GF-D8 (cell line): ENCODE measurements at regions not wholly inside any gene's neighbourhood (a gene's known extent, or its start where the extent isn't known, plus 50 kb on each side); places are given as distances from the start of the nearest gene placed in this dataset.
"Not testable (repeated sequence)": the region's sequence is repeated elsewhere in the genome, so short reads cannot be mapped to it uniquely, and the experiment has no call there.

Source experiments
- DNase-seq: peaks from one replicate; lab custom pipeline; 2025; lab: John Stamatoyannopoulos, UW

- DNase-seq: no peak
Measured at GRCh38 chr6:16040628-16040974, 88.3 kb upstream of the MYLIP start.

DNA sequence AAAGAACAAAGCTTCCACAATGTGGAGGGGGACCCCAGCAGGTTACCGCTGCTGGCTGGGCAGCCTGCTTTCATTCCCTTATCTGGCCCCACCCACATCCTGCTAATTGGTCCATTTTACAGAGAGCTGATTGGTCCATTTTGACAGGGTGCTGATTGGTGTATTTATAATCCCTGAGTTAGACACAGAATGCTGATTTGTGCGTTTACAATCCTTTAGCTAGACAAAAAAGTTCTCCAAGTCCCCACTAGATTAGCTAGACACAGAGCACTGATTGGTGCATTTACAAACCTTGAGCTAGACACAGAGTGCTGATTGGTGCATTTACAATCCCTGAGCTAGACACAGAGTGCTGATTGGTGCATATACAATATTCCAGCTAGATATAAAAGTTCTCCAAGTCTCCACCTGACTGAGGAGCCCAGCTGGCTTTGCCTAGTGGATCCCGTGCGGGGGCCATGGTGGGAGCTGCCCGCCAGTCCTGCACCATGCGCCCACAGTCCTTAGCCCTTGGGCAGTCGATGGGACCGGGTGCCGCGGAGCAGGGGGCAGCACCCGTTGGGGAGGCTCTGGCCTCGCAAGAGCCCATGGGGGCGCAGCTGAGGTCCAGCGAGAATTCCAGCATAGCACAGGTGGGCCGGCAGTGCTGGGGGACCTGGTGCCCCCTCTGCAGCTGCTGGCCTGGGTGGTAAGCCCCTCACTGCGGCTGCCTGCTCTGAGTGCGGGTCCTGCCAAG is 88.8 kb upstream of the MYLIP start:
- not testable (repeated sequence) for DNase-seq

DNA sequence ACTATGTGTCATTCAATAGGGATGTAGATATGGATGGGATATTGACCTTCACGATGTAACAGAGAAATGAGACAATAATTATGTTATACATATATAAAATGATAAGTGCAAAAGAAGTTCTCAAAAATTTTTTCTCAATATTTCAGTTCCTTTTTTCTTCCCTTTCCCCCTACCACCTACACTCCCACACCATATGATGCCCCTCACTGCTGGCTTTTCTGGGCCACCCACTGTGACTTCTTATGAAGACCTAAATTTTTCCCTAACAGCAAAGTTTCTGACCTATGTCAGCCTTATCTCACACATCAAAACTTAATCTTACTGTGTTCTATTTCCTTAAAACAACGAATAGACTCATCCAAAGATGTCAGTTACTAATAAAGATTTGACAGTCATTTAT is 89.9 kb upstream of the MYLIP start:
- DNase-seq: no peak

- no peak for DNase-seq
Measured at GRCh38 chr6:16035488-16036080, 93.3 kb upstream of the MYLIP start.

- DNase-seq: no peak
Measured at GRCh38 chr6:16033214-16033613, 95.7 kb upstream of the MYLIP start.

DNA sequence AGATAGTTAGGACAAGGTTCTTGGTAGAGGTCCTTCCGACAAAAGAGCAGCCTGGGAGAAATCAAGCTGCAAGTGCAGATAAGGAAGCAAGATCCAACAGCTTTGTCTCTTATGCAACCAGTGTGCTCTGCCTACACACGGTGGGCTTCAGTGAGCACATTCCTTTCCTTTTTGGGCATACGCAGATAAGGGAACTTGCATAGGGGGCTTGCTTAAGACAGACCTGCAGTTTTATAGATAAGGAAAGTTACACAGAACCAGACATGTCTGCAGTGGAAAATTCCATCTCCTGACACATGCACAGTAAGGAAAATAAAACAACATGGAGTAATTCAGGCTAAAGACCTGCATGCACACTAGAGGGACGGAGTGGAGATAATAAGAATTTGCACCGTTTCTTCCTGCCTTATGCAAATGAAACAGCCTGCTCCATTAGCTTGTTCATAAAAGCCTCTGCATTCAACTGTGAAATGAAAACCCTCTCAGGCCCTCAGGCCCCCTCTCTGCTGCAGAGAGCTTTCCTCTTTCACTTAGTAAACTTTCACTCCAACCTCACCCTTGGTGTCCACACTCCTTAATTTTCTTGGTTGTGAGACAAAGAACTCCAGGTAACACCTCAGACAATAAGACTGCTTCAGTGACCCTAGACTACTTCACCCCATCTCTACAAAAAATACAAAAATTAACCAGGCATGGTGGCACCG is 97.5 kb upstream of the MYLIP start:
- DNase-seq: peak; percentile 77

DNA sequence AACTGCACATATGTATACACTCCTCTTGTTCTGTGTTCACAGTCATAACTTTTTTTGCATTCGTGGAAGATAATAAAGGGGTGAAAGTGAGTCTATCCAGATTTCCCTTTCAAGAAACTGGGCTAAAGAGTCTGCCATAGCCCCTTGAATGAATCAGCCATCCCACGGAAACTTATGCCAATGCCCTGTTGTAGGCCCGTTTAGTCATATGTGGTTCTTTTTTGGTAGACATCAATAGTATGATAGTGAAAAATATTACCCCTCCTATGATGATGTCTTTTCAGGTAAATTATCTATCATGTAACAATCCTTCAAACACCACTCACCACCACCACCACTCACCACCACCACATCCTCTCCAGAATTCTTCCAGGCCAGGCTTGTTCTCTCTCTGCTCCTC is 99.9 kb upstream of the MYLIP start:
- no peak for DNase-seq

- no peak for DNase-seq
Measured at GRCh38 chr6:16020259-16020658, 108.6 kb upstream of the MYLIP start.

DNA sequence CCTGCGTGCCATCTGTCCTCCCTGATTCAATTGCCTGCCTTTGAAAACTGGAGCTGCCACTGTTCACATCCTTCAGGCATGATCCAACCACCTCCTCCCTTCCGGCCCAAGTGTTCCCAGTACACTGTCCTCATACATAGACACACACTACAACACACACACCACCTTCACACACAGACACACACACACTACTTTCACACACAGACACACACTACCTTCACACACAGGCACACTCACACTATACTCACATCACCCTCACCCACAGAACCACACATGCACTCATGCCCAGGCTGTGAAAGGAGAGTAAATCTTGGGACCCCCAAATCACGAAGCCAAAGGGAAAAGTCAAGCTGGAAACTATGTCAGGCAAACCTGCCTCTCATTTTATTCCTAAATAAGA is 109.4 kb upstream of the MYLIP start:
- no peak for DNase-seq

DNA sequence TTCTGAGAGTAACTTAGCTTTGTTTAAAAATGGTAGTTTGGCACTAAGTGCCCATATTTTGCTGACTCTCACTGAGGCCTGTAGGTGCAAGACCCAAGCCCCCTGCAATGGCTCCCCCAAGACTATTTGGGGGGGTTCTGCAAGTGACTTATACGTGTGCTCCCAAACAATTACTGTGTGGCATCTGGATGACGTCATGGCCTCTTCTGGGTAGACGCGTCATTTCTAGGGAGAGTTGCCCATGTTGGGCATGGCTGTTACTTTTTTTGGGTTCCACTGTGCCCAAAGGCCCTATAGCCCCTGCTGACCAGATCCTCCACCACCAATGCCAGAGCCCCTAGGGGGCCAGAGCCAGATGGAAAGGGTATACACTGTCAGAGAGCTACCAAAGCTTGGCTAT is 110.3 kb upstream of the MYLIP start:
- no peak for DNase-seq

DNA sequence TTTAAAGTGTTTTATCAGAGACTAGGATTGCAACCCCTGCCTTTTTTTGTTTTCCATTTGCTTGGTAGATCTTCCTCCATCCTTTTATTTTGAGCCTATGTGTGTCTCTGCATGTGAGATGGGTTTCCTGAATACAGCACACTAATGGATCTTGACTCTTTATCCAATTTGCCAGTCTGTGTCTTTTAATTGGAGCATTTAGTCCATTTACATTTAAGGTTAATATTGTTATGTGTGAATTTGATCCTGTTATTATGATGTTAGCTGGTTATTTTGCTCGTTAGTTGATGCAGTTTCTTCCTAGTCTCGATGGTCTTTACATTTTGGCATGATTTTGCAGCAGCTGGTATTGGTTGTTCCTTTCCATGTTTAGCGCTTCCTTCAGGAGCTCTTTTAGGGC is 114.6 kb upstream of the MYLIP start:
- not testable (repeated sequence) for DNase-seq

DNA sequence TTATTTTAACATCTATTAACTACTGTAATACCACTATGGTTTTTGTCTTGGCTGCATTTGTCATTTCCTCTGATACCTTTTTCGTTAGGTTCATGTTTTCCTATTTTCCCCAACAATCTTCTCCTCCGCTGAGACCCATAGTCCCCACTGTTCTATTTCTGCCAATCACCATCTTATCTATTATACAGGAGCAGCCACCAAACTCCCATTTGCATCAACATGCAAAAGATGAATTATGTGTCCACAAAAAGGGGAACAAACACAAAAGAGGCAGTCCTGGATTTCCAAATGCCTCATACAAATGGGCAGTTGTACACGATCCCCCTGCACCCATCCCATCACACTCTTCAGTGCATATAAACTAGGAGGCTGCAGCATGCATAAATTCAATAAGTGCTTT is 121.7 kb upstream of the MYLIP start:
- no peak for DNase-seq

- no peak for DNase-seq
Measured at GRCh38 chr6:16006681-16007080, 122.2 kb upstream of the MYLIP start.

- DNase-seq: no peak
Measured at GRCh38 chr6:16004934-16005679, 123.8 kb upstream of the MYLIP start.

- DNase-seq: no peak
Measured at GRCh38 chr6:16003197-16003491, 125.7 kb upstream of the MYLIP start.

- DNase-seq: no peak
Measured at GRCh38 chr6:16002332-16003196, 126.3 kb upstream of the MYLIP start.

DNA sequence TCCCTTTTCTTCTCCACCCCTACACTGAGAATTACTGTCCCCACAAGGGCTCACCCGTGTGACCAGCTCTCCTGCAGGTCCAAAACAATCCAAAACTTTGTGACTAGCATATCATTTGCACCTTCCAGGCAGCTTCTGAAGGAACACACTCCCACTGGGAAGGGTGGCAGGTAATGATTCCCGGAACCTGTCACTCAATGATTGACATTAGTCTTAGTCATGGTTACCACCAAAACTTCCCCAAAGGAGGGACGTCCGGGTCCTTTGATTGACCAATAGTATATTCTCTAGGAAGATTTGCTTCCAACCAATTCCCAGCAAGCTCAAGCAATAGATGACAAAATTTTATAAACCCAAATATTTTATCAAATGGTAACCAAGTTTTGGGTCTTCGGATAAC is 127.7 kb upstream of the MYLIP start:
- no peak for DNase-seq

GRCh38 chr6:15999201-15999600 is 129.7 kb upstream of the MYLIP start:
- no peak for DNase-seq

- no peak for DNase-seq
Measured at GRCh38 chr6:15997586-15998388, 131.1 kb upstream of the MYLIP start.

GRCh38 chr6:15996030-15996429 is 132.9 kb upstream of the MYLIP start:
- no peak for DNase-seq

- DNase-seq: no peak
Measured at GRCh38 chr6:15995493-15995892, 133.4 kb upstream of the MYLIP start.
